Gastrocnemius medialis (tissue), 4 donors: ENCODE measurements at regions not wholly inside any gene's neighbourhood (a gene's known extent, or its start where the extent isn't known, plus 50 kb on each side); places are given as distances from the start of the nearest gene placed in this dataset.

Experiments used
- CTCF ChIP-seq, 5 experiments: fragments of 450-650 bp in 3 of 5; fragments of 200-600 bp in 2 of 5; sonication (generic) in 2 of 5; IDR thresholded peaks in 4 of 5; conservative IDR thresholded peaks in 1 of 5; 1 replicate in 4 of 5; 2 replicates in 1 of 5; pipeline ENCODE4 v1.5.1; 2016 to 2019; ENCODE audit warnings: antibody characterized with exemption in 5 of 5, mild to moderate bottlenecking in 3 of 5, moderate library complexity in 3 of 5
- POLR2A ChIP-seq, 2 donors: fragments of 450-650 bp; IDR thresholded peaks; one replicate each; pipeline ENCODE4 v1.6.1; 2017; ENCODE audit warnings: antibody characterized with exemption in 2 of 2, mild to moderate bottlenecking in 2 of 2, moderate library complexity in 2 of 2

- no peak for TF ChIP-seq CTCF (IDR thresholded peaks at IDR 0.05 in 4 of 5, conservative IDR thresholded peaks at IDR 0.05 in 1 of 5)
- no peak for TF ChIP-seq POLR2A (IDR thresholded peaks at IDR 0.05)
Observed at GRCh38 chr14:34035934-34036250, 85.0 kb upstream of the EGLN3 start.
